ENCODE measurements at regions not wholly inside any gene's neighbourhood (a gene's known extent, or its start where the extent isn't known, plus 50 kb on each side); places are given as distances from the start of the nearest gene placed in this dataset.
"Not testable (repeated sequence)": the region's sequence is repeated elsewhere in the genome, so short reads cannot be mapped to it uniquely, and the experiment has no call there.

DNA sequence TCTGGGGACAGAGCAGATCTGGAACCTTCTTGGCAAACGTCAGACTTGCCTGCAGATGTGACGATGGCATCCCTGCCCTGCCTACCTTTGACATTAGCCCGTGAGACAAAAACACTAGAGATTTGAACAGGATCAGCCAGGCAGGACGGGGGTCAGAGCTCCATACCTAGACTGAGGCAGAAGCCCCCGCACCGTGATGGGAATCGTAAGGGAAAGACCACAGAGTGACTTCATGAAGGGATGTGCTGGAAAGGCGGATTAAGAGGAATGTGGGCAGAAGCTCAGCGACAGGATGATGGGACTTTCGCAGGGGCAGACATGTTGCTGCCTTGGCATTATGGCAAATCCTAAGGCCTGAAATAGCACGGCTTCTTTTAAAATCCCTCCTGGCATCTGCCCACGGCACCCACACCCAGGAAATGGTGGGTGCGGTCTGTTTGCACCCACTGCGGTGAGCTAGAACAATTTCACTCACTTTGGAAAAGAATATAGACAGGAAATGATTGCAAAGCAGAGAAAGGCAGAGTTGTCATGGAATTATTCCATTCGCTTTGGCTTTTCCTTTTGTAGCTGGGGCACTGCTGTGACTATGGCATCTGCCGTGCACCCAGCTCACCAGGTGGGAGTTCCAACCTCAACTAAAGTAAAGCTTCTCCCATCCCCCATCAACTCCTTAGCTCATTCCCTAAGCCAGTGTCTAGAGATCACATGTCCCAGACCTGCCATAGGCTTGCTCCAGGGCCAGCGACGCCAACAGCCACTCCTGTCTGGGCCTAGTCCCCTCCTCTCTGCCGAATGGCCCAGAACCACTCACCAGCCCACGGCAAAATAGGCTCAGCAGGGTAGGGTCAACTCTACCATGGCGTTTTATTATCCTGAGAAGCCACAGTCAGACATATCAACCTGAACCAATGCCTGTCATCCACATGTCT lies 112.7 kb upstream of the NPAS2 start:
- H3K36me3 ChIP-seq (ENCODE audit: control insufficient read depth, insufficient read depth, low read length), result no peaks in the 10 kb centered on the region
- WGBS (ENCODE audit: insufficient coverage), result 86% methylated on average over 21 of the region's 21 CpGs
- ATAC-seq (no peak), DNase-seq (no peak)
- no peak overlapping the region for H3K27ac ChIP-seq (ENCODE audit: low read length)
- TF ChIP-seq CTCF (IDR thresholded peaks at IDR 0.05), result no peak
- H3K27me3 ChIP-seq (ENCODE audit: control insufficient read depth, insufficient read depth, low read length), result no peaks in the 10 kb centered on the region
- H3K4me3 ChIP-seq (ENCODE audit: low read length), result no peak overlapping the region
- Mint-ChIP-seq H3K36me3 (no peaks in the 10 kb centered on the region), H3K27me3 (ENCODE audit: low read depth in 2 of 2) (peaks cover 0 to 2% of the 10 kb centered on the region in 2 donors), H3K27ac (no peak overlapping the region), H3K9me3 (no peaks in the 10 kb centered on the region), H3K4me3 (no peak overlapping the region), H3K4me1 (peaks cover 0 to 6% of the 10 kb centered on the region in 2 donors)
- no peaks in the 10 kb centered on the region for H3K9me3 ChIP-seq (ENCODE audit: control insufficient read depth, insufficient read depth, low read length)
- intact Hi-C loops (cut with micrococcal nuclease), result no loop called here
- no peaks in the 10 kb centered on the region for H3K4me1 ChIP-seq (ENCODE audit: control insufficient read depth, insufficient read depth, low read length)

- no peak overlapping the region for H3K27ac ChIP-seq (ENCODE audit: low read length)
- Mint-ChIP-seq H3K4me1 (peaks cover 0 to 6% of the 10 kb centered on the region in 2 donors), H3K9me3 (no peaks in the 10 kb centered on the region), H3K27me3 (ENCODE audit: low read depth in 2 of 2) (peaks cover 2 to 10% of the 10 kb centered on the region in 2 donors), H3K36me3 (no peaks in the 10 kb centered on the region), H3K27ac (no peak overlapping the region), H3K4me3 (no peak overlapping the region)
- ATAC-seq, result no peak
- 78% methylated on average over 3 of the region's 3 CpGs for WGBS (ENCODE audit: insufficient coverage)
- no peaks in the 10 kb centered on the region for H3K9me3 ChIP-seq (ENCODE audit: control insufficient read depth, insufficient read depth, low read length)
- no peaks in the 10 kb centered on the region for H3K36me3 ChIP-seq (ENCODE audit: control insufficient read depth, insufficient read depth, low read length)
- DNase-seq, result no peak
- intact Hi-C loops (cut with micrococcal nuclease), result no loop called here
- H3K4me3 ChIP-seq (ENCODE audit: low read length), result no peak overlapping the region
- no peaks in the 10 kb centered on the region for H3K4me1 ChIP-seq (ENCODE audit: control insufficient read depth, insufficient read depth, low read length)
- no peak for TF ChIP-seq CTCF (IDR thresholded peaks at IDR 0.05)
- no peaks in the 10 kb centered on the region for H3K27me3 ChIP-seq (ENCODE audit: control insufficient read depth, insufficient read depth, low read length)
These were observed 111.6 kb upstream of the NPAS2 start for GRCh38 chr2:100708333-100708732.

- Histone ChIP-seq H3K36me3 (ENCODE audit: control insufficient read depth, insufficient read depth, low read length) (no peaks in the 10 kb centered on the region), H3K27me3 (ENCODE audit: control insufficient read depth, insufficient read depth, low read length) (no peaks in the 10 kb centered on the region), H3K9me3 (ENCODE audit: control insufficient read depth, insufficient read depth, low read length) (no peaks in the 10 kb centered on the region), H3K4me3 (ENCODE audit: low read length) (no peak overlapping the region), H3K4me1 (ENCODE audit: control insufficient read depth, insufficient read depth, low read length) (no peaks in the 10 kb centered on the region), H3K27ac (ENCODE audit: low read length) (no peak overlapping the region)
- Mint-ChIP-seq H3K9me3 (no peaks in the 10 kb centered on the region), H3K4me1 (no peaks in the 10 kb centered on the region), H3K36me3 (no peaks in the 10 kb centered on the region), H3K27me3 (ENCODE audit: low read depth in 2 of 2) (peaks cover 0 to 11% of the 10 kb centered on the region in 2 donors), H3K27ac (no peak overlapping the region), H3K4me3 (no peak overlapping the region)
- no peak for ATAC-seq
- TF ChIP-seq CTCF (IDR thresholded peaks at IDR 0.05), result no peak
- 75% methylated on average over 2 of the region's 2 CpGs for WGBS (ENCODE audit: insufficient coverage)
- DNase-seq, result no peak
- intact Hi-C loops (cut with micrococcal nuclease), result no loop called here
These were observed 106.8 kb upstream of the NPAS2 start for GRCh38 chr2:100713106-100713505.

GRCh38 chr2:100714396-100715010 lies 105.4 kb upstream of the NPAS2 start:
- peaks cover 0 to 11% of the 10 kb centered on the region in 2 donors for H3K27me3 Mint-ChIP-seq (ENCODE audit: low read depth in 2 of 2)
- H3K27ac ChIP-seq (ENCODE audit: low read length); H3K9me3 ChIP-seq (ENCODE audit: control insufficient read depth, insufficient read depth, low read length); H3K4me3 ChIP-seq (ENCODE audit: low read length); H3K4me3 Mint-ChIP-seq; intact Hi-C loops (cut with micrococcal nuclease); H3K9me3 Mint-ChIP-seq; DNase-seq; H3K27me3 ChIP-seq (ENCODE audit: control insufficient read depth, insufficient read depth, low read length); H3K36me3 ChIP-seq (ENCODE audit: control insufficient read depth, insufficient read depth, low read length); H3K36me3 Mint-ChIP-seq; H3K4me1 ChIP-seq (ENCODE audit: control insufficient read depth, insufficient read depth, low read length); ATAC-seq; H3K27ac Mint-ChIP-seq; H3K4me1 Mint-ChIP-seq: not testable (repeated sequence)
- WGBS (ENCODE audit: insufficient coverage), result 90% methylated on average over 5 of the region's 5 CpGs

GRCh38 chr2:100715861-100716260 lies 104.1 kb upstream of the NPAS2 start:
- H3K4me3 Mint-ChIP-seq; DNase-seq; H3K9me3 ChIP-seq (ENCODE audit: control insufficient read depth, insufficient read depth, low read length); H3K27ac ChIP-seq (ENCODE audit: low read length); intact Hi-C loops (cut with micrococcal nuclease); H3K4me3 ChIP-seq (ENCODE audit: low read length); H3K9me3 Mint-ChIP-seq; ATAC-seq; H3K27me3 ChIP-seq (ENCODE audit: control insufficient read depth, insufficient read depth, low read length); H3K36me3 Mint-ChIP-seq; H3K4me1 ChIP-seq (ENCODE audit: control insufficient read depth, insufficient read depth, low read length); H3K4me1 Mint-ChIP-seq; H3K27ac Mint-ChIP-seq; H3K36me3 ChIP-seq (ENCODE audit: control insufficient read depth, insufficient read depth, low read length): not testable (repeated sequence)
- peaks cover 0 to 11% of the 10 kb centered on the region in 2 donors for H3K27me3 Mint-ChIP-seq (ENCODE audit: low read depth in 2 of 2)
- WGBS (ENCODE audit: insufficient coverage), result 92% methylated on average over 4 of the region's 4 CpGs
